Mucosa of gallbladder (tissue), 1 donor: ENCODE measurements at regions not wholly inside any gene's neighbourhood (a gene's known extent, or its start where the extent isn't known, plus 50 kb on each side); places are given as distances from the start of the nearest gene placed in this dataset.

ENCODE experiments used
- DNase-seq: peaks from one replicate; pipeline ENCODE4 v3.0.0-alpha.2; 2020; ENCODE audit warnings: low spot score
- donor health status: DM: no; HTN: no; CAD: no.

- DNase-seq, result no peak
Measured at GRCh38 chr3:30167541-30168011, 438.8 kb upstream of the TGFBR2 start.

DNA sequence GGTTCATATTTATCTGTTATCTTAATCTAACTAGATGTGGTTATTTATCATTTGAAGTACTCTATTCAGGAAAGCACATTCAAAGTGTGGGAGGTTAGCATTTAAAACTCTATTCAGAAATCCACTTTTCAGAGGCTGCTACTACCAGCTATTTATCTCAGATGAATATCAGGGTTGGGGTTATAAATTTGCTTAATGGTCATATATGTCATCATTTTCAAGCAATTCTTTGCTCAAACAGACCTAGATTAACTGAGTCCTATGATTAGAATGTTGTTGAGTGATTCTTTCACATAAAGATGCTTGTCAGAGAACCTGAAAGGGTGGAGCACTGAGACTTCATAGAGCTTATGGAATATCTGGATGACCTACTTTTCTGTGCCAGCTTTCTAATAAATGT, 436.9 kb upstream of the TGFBR2 start:
- no peak for DNase-seq

GRCh38 chr3:30170681-30171438, 435.5 kb upstream of the TGFBR2 start:
- peak; percentile 53 for DNase-seq

DNA sequence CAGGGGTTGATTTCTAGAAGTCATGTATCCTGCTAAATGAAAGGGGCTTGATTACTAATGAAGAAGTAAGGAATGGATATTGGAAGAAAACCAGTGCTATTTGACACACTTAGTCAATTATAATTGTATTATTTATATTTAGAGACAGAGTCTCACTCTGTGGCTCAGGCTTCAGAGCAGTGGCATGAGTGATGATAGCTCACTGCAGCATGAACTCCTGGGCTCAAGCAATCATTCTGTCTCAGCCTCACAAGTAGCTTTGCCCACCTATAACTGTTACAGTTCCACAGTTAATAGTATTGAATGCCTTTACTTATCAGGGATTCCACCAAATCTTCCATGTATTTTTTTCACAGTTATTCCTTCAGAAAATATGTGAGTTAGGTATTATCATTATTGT, 432.0 kb upstream of the TGFBR2 start:
- no peak for DNase-seq

DNA sequence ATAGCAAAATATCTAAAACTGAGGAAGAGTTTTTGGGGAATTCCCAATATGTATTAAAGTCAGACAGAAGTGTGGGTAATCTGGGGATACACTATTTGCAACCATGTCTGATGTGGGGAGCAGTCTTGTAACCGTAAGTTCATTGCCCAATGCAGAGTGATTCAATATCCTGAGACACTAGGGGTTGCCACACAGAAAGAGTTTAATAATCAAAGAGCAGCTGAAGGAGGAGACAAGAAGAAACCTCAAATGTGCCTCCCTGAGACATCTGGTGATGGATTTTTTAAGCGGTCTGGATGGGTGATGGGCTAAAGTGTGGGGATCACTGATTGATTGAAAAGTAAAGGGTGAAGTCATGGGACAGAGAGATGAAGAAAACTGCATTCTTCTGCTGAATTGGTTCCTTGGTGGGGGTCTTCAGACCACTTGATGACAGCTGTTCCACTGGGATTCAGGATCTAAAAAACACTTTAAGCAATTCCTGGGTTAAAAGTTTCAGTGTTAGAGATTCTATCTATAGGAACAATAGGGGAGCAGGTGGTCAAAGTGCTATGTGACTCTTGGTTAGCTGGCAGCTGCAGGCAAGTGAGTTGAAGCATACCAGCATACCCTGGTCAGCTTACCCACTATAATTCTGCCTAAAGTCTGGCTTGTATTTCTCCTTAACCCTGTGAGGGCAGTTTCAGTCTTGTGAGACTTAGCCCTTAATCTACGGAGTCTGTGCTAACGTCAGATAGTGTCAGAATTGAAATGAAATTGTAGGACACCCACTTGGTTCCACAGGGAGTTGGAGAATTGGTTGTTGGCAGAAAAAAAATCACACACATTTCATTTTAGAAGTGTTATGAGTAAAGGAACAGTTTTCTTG, 425.9 kb upstream of the TGFBR2 start:
- no peak for DNase-seq

DNA sequence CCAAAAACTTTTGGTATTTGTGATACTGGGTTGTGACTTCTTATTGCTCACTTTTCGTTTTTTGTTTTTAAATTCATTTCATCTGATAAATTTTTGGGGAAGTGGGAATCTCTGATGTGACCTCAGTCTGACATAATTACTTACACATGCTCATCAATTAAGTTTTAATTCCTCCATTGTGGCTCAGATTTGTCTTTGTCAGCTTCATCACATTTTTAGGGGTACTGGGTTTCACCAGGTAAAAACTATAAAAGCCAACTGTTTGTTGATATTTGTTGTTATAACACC, 425.3 kb upstream of the TGFBR2 start:
- no peak for DNase-seq

GRCh38 chr3:30181581-30181980, 424.8 kb upstream of the TGFBR2 start:
- no peak for DNase-seq

DNA sequence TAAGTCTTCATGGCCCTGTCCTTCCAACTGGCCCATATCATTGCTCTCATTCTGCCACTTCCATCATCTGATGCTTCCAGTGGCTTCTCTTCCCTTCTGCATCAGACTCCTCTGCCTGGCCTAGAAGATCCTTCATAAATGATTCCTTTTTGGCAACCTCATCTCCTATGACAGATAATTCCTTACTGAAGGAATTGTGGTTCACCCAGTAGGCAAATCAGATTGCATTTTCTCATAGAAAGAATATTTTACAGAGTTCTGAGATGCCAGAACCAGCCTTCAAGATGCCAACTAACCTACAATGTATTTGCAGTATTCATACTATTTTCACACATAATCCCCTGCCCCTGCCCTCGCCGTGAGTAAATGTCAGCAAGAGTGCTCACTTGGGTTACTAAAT, 423.0 kb upstream of the TGFBR2 start:
- no peak for DNase-seq

GRCh38 chr3:30184091-30184810, 422.1 kb upstream of the TGFBR2 start:
- DNase-seq, result no peak

DNA sequence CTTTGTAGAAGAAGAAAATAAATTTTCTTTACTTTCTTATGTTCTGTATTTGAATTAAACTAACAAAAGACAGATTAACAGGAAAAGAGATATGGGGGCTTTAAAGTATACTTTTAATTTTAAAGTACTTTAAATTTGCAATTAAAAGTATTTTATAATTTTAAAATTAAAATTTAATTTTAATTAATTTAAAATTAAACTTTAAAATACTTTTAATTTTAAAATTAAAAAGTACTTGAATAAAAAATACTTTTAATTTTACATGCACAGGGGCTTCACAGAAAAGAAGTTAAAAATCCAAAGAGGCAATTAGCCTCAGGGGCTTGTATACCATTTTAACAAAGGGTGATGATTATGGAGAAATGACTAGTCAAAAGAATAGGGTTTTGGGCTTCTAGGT, 420.5 kb upstream of the TGFBR2 start:
- DNase-seq, result no peak

GRCh38 chr3:30186741-30187219, 419.6 kb upstream of the TGFBR2 start:
- no peak for DNase-seq

DNA sequence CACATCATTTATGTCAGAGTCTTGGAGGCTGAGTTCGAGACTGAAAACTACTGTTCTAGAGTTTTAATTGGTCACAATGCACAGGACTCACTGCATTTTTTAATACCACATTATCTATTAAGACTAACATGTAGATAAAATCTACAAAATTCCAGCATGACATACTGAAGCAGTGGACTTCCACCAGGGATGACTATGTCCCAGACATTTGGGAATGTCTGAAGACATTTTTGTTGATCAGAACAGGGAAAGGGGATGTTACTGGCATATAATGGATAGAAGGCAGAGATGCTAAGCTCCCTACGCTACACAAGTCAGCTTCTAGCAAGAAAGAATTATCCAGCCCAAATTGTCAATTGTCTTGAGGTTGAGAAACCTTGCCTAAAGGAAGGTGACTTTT, 419.0 kb upstream of the TGFBR2 start:
- DNase-seq, result no peak

DNA sequence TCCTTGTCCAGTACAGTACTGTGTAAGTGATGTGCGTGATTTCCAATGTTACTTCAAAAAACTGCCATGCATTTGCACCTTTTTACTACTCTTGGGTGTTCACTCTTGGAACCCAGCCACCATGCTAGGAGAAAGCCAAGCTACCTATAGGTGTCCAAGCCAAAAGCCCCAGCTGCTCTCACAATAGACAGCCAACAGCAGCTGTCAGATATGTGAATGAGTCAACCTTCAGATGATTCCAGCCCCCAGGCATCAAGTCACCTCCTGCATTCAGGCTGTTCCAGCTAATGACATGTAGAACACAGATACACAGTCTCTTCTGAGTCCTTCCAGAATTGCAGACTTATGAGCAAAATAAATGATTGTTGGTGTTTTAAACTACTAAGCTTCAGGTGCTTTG, 417.7 kb upstream of the TGFBR2 start:
- no peak for DNase-seq

DNA sequence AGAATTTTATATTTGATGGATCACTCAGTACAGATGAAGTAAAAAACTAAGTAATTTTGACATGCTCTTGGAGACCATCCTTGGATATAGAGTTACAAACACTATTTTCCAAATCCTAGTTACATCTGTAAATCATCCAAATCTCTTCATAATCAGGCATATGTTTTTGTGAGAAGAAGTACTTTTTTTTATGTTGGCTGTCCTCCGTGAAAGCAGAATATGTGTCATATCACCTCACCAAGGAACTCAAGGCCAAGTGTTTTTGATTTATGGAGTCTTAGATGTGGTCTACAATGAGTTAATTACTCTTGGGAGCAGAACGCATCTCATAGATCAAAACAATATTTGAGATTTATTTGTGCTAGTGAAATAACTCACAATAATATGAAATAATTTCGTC, 416.5 kb upstream of the TGFBR2 start:
- no peak for DNase-seq

- no peak for DNase-seq
Measured at GRCh38 chr3:30193625-30194044, 412.8 kb upstream of the TGFBR2 start.

GRCh38 chr3:30195352-30195751, 411.0 kb upstream of the TGFBR2 start:
- no peak for DNase-seq

DNA sequence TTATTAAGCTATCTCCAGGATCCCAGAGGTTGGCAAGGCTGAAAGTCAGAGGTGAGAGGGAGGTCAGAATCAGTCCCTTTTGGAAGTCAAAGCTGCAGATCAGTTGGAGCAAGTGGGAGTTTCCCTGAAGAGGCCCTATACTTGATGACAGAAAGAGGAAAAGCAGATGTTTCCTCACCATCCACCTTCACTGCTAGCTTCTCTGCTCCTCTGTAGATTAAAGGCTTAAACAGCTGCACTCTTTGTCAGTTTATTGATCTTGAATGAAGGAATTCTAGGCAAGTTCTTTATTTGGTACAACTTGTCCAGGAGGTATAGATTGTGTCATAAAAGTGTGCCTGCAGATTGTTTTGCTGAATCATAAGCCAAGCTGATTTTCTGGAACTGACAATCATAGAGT, 408.2 kb upstream of the TGFBR2 start:
- DNase-seq, result no peak

- peak; percentile 70 for DNase-seq
Measured at GRCh38 chr3:30199096-30199759, 407.2 kb upstream of the TGFBR2 start.

- no peak for DNase-seq
Measured at GRCh38 chr3:30199855-30200254, 406.5 kb upstream of the TGFBR2 start.

DNA sequence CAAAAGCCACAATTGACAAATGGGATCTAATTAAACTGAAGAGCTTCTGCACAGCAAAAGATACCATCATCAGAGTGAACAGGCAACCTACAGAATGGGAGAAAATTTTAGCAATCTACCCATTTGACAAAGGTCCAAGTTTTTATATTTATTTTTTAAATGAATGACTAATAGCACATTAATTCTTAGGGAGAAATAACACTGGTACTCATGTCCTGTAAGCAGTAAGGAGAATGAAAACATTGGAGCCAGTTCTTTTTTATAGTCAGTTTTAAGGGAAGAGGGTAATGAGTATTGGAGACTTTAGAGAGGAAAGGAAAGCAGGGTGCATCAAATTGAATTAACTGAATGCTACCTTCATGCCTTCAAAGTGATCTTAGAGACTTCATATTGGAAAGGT, 404.7 kb upstream of the TGFBR2 start:
- no peak for DNase-seq

GRCh38 chr3:30203301-30203700, 403.1 kb upstream of the TGFBR2 start:
- DNase-seq, result no peak

GRCh38 chr3:30204126-30204525, 402.3 kb upstream of the TGFBR2 start:
- no peak for DNase-seq
